HTR-8/SVneo (cell line): ENCODE measurements at regions not wholly inside any gene's neighbourhood (a gene's known extent, or its start where the extent isn't known, plus 50 kb on each side); places are given as distances from the start of the nearest gene placed in this dataset.
A peak's percentile ranks its signal among the peaks of the same experiment; 100 is the strongest.
"Not testable (repeated sequence)": the region's sequence is repeated elsewhere in the genome, so short reads cannot be mapped to it uniquely, and the experiment has no call there.

Experiments used
- DNase-seq: peaks from one replicate; pipeline ENCODE4 v3.0.0; 2011; ENCODE audit warnings: low spot score, mixed read lengths; ENCODE audit not compliant: insufficient read length
- FAIRE-seq: peaks from 2 replicates; lab custom pipeline; 2011; peaks lifted over from hg19 to GRCh38; lab: Jason Lieb, UNC

DNA sequence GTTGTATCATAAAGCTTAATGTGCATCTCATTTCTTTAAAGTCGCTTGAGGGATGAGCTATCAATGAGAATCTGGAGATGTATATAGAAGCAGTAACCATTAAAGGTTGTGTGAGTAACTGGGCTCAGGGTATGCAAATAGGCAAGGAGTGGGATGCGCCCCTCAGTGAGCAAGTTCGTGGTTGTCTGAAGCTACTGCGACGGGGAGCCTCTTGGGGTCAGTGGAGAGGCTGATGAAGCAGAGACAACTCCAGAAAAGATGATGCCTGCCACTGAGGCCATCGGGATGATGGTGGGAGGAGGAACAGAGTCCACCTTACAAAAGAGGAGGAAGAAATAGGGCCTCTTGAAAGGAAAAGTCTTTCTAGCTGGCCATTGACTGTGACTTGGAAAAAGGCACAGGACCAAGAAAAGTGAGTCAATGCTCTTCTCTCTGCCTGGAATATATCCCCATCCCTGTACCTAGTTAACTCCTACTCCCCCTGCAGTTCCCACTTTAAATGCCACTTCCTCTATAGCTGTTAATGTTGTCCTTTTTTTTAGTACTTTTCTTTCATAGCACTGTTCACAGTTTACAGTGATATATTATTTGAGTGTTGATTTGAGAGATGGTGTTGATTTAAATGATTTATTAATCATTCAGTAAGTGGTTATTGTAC, 51.4 kb upstream of the LSM6 start:
- no peak for FAIRE-seq
- no peak for DNase-seq

DNA sequence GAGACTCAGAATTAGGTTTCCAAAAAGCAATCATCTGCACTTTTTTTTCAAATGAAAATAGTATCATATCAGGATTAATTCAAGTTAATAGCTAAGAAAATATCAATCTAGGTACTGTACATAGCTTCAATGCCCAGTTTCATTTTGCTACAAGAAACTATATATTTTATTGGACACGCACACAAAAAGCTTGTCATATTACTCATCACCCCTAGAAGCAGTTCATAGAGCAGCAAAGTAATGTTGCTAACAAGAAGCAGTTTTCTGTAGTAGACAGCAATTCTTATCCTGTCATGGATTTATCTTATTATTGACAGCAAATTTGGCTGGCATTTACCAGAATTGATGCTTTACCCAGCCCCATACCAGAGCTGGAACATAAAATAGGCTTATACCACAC, 52.3 kb upstream of the LSM6 start:
- DNase-seq, result no peak
- FAIRE-seq, result no peak

DNA sequence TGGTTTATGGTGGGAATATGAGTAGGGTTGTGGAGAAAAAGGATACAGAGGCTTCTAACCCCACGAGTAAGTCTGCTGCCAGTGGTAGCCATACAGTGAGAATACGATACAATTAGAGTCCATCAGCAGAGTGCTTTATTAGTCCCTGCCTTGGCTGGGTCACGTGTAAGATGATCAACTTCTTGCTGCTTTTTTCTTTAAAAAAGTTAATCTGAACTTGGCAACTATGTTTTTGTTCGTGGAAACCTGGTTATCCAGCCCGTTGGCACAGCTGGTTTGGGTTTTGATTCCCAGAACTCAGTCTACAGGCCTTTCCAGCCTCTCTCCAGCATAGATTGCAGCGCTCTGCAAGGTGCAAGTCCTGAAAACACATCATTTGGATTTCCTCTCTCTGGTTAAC, 53.1 kb upstream of the LSM6 start:
- FAIRE-seq, result no peak
- DNase-seq, result no peak

DNA sequence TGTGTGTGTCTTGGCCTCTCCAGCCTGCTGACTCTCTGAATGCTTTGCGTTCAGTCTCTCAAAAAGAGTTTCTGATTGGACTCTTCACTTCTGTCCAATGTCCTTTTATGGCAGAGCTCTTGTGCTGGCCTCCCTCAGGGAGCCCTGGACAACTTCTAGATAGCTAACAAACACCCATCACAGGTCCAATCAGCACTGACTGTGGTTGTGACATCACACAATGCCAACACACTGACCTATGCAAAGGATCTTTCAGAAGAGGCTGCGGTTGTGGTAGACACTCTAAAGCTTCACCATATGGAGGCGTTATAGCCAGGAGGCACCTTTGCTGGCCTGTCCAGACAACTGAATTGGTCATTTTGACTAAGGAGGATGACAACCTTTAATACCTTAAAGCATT, 53.8 kb upstream of the LSM6 start:
- no peak for FAIRE-seq
- no peak for DNase-seq

DNA sequence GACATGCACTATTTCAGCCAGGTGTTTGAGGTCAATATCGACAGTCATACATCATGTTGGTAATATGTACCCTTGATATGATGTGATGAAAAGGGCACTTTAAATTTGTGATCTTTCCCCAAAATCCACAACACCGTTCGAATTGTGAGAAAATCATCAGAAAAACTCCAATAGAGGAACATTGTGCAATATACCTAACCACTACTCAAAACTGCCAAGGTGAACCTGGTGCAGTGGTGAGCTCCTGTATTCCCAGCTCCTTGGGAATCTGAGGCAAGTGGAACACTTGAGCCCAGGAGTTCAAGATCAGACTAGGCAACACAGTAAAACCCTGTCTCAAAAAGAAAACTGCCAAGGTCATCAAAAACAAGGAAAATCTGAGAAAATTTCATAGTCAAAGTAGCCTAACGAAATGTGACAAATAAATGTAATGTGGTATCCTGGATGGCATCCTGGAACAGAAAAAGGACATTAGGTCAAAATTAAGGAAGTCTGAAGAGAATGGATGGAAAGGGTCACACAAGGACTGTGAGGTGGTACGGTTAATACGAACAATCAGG, 55.6 kb upstream of the LSM6 start:
- DNase-seq (no peak), FAIRE-seq (no peak)

DNA sequence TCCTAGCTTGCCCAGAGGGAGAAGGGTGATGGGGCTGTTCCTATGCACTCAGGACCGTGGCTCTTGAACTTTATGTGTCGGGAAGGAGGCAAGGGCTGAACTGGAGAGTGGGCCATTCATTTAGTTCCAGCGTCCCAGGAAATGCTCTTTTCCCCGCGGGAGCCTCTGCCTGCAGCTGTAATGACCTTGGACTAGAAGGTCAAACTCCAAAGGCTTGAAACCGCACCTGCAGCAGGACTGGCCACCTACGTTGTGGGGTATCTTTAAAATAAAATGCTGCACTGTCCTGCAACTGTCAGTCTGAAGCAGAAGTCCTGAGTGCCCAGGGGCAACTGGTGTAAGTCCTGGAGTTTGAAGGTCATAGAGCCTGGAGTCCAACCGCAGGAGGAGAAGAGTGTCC, 61.5 kb upstream of the LSM6 start:
- DNase-seq, result no peak
- FAIRE-seq, result no peak

DNA sequence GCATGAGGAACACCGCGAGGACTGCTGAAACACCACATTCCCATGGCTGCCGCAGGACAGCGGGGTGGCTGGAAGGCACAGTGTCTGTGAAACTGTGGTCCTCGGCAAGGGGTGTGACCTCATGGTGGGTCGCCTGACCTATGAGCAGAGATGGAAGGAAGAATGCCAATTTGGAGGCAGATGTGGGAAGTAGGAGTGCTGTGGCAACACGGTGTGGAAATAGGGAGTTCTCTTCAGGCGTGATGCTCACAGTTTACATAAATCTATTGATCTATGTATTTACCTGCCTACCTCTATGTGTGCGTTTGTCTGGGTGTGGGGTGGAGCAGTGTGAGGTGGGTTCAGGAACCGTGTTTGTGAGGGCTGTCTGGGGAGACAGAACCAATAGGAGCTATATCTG, 62.3 kb upstream of the LSM6 start:
- FAIRE-seq, result no peak
- DNase-seq, result no peak

DNA sequence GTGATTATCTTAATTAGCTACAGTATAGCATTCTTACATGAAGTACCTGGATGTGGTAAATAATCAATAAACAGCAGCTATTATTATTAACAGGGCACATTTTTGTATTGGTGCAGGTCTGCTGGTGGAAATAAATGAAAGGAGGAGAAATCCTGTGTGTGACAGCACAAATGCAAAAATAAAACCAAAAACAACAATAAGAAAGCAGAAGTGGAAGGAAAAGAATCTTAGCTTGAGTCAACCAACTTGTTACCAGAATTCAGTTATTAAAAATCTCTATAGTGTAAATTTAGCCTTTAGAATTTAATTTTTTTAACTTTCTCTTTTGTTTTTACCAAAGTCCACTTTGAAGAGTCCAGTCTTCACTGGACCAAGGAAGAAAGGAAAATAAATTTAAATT, 63.1 kb upstream of the LSM6 start:
- FAIRE-seq, result no peak

DNA sequence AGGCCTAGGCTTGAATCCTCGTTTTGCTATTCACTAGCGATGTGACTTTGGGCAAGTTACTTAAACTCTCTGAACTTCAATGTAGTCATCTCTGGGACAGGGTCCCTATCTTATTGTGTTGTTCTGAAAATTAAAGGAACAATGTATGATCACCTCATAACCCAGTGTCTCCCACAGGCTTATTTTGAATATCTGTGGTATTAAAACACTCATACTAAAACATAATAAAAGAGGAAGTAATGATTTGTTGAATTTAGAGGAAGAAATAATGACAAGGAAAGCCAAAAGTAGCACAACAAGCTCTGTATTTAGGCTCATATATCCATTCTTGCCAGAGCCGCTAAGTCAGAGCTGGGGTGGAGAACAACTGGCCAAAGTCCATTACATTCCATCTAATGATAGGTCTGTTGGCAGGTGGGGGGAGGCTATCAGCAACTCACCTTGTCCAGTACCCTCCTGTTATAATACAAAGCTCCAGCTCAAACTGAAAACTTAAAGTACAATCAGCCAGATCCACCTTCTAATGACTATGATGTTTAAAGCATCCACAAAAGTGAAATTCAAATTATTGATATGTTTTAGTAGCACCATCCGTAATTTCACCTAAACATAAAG, 64.5 kb upstream of the LSM6 start:
- FAIRE-seq, result peak; percentile 20
- no peak for DNase-seq

More for the DNA sequence above, 63.1 kb upstream of the LSM6 start:
- DNase-seq, result no peak

DNA sequence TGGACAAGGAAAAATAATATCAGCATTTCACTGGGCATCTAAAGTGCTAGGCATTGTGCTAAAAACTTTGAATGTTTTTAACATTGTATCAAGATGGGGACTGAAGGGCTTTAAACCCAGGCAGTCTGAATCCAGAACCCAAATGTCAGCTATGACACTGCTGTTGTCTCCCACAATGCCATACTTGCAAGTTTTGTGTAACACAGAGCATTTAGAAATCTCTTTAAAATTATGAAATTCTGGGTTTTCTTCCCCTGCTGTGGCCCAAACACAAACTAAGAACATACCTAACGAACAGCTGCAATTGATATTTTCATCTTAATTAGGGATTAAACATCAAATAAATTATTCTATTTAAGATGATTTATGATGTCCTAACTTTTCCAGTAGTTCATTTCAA, 66.8 kb upstream of the LSM6 start:
- FAIRE-seq, result no peak

DNA sequence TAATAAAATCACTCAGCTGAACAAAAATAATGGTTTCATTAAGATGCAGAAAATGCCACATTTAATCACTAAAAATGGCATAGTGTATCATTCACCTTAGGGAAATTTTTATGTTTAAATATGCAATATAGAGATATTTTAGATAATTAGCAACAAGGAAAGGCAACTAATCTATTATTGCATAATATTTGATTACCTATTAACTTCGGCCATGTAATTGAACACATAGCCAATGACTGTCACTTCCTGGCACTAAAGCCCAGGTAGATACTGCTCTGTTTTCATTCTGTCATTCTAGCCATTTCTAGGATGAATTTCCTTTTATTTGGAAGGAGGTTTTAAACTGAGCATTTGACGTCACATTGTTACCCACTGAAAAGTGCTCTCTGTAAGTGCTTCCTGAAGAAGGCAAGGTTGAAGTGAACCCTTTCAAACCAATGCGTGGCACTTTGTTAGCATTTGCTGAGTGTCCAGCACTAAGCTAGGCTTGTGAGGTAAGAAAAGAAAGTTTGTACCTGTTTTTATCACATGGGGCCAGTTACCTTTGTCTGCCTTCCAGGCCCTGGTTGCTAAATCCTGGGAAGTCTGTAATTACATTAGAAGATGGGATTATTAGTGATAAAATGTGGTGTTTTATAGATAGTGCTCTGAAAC, 67.8 kb upstream of the LSM6 start:
- DNase-seq (no peak), FAIRE-seq (no peak)

More for the DNA sequence above, 66.8 kb upstream of the LSM6 start:
- no peak for DNase-seq

DNA sequence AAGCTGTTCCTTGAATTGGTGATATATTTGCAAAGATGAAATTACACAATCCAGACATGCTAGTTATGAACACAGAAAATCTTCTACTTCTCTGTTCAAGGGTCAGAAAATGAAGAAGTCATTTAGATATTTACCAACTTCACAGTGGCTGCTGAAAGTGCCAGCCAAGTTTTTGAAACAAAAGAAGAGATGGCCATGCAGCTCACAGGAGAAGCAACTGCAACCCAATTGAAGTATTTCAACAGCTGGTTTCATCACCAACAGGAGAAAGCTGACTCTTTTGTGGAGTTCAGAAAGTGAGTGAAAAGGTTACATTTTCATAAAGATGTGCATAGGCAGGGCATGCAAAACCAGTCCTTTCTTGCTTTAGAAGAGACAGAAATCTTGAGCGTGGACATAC, 70.1 kb upstream of the LSM6 start:
- DNase-seq (no peak), FAIRE-seq (no peak)

DNA sequence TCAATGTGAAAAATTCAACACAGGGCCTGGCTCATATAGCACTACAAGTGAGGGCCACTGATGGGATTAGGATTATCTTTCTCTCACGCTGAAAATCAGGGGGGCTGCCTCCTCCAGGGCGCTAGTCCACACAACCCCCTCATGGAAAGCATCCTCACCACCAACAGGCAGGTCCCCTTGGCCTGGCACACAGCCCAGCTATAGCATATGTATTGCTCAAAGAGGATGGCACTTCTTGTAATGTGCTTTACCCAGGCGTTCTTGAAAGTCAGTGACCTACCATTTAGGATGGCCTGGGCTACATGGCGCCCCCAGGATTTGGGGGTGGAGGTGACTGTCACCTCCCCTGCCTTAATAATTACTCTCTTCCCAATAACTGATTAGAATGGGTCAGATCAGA, 71.0 kb upstream of the LSM6 start:
- no peak for FAIRE-seq
- DNase-seq, result no peak

DNA sequence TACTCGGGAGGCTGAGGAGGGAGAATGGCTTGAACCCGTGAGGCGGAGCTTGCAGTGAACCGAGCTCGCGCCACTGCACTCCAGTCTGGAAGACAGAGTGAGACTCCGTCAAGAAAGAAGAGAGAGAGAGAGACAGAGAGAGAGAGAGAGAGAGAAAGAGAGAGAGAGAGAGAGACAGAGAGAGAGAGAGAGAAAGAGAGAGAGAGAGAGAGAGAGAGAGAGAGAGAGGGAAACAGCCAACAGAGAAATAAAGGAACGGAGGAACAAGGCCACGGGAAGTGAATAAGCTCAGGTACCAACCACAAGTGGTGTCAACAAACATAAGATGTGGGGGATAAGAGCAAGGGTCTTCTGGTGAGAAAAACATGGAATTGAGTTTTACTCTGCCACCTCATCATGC, 71.5 kb upstream of the LSM6 start:
- not testable (repeated sequence) for FAIRE-seq, DNase-seq

DNA sequence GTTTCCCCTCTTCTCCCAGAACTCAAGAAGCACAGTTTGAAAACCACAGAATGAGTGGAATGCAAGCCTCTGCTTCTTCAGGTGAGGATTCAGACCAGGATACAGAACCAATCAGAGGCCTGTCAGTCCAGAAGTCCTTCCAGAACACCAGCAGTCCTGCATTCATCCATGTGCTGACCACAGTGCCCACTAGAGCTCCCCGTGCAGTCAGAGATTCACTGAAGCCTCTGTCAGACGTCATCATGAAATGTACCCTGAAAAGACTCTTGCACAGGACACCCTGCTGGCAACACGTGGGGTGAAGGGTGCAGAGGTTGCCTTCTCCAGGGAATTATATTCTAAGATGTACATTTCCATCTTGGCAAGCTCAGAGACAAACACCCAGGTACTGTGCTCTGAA, 75.9 kb upstream of the LSM6 start:
- no peak for DNase-seq
- no peak for FAIRE-seq

DNA sequence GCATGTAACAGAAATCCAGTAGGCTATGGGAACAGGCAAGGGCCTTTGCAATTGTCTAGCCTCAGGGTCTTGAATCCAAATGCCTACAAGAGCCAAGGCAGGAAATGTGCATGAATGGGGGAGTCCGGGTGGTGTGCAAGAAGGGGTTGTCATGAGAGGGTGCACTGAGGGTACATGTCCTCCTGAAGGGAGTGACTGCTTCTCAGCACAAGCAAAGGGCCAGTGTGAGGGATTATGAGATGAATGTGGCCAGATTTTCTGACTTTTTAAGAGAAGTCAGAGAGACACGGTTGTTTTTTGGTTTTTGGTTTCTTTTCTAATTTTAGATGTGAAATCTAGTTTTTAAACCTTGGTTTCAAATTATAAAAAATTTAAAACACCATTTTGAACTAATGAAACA, 76.5 kb upstream of the LSM6 start:
- FAIRE-seq, result no peak
- no peak for DNase-seq

DNA sequence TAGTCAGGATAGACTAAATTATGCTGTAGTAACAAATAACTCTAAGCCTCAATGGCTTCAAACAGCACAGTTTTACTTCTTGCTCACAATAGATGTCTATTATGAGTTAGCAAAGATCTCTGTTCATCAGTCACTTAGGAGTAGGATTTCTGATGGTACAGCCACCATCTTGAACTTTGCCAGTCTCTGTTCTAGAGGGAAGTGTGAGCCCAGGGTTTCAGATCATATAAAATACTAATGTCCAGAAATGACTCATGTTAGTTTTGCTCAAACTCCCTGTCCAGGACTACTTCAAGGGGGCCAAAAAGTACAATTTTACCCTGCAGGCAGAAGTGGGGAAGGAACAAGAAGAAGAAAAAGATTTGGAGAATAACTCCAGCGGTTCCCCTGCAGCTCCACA, 77.1 kb upstream of the LSM6 start:
- FAIRE-seq (no peak), DNase-seq (no peak)

DNA sequence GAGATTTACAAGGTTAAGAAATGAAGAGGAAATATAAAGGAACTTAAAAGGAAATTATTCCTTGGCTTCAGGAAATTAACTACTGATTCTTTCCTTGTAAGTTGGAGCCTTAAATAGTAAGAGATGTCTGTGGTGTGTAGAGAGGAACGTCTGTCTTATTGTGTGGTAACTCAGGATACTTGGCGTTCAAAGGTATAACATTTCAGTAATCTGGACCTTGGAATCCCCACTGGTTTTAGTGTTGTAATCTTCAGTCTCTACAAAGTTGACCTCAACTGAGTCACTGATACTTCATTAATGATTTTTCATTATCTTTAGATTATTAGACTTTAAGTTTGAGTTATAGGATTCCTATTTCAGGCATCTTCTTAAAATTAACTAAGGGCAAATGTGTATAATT, 79.1 kb upstream of the LSM6 start:
- no peak for FAIRE-seq
- DNase-seq, result no peak

DNA sequence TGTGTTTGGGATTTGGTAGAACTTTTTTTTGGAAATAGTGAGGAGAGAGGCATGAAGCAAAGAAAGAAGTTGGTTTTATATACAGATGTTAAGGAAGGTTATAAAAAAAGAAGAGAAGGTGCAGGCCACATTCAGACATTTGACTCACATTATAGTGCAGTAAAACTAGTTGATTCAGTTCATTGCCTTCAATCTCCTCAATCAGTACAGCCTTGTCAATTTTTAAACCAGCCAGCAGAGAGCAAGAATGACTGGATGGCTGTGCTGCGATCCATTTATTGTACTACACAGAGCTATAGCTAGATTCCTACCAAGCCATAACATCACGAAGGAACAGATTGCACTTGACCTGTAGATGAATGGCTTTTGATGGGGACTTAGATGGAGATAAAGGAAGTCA, 79.7 kb upstream of the LSM6 start:
- FAIRE-seq, result no peak
- DNase-seq, result no peak

DNA sequence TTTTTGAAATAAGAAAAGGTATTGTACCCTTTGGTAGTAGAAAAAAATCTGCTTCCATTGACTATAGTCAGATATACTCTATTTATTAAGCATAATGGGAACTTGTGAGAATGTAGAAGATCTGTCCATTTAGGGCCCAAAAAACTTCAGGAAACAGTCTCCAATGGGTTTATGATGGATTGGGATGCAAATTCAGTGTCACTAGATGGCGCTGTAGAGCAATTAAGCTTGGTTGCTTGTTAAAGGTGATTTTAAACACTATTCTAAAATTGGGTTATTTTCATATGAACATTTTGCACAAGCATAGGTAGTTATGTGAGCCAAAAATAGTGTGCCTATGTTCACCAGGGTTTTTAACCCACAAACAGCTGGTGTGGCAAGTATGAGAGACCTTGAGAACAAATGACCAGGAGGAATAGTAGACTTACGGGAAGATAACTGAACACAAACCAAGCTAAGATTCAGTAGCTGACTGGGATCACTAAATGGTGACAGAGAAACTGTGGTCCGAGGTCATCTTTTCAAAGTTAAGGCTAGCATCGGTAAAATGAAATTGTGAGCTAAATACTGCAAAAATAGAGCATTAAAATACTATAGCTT, 80.3 kb upstream of the LSM6 start:
- peak; percentile 29 for DNase-seq
- no peak for FAIRE-seq

DNA sequence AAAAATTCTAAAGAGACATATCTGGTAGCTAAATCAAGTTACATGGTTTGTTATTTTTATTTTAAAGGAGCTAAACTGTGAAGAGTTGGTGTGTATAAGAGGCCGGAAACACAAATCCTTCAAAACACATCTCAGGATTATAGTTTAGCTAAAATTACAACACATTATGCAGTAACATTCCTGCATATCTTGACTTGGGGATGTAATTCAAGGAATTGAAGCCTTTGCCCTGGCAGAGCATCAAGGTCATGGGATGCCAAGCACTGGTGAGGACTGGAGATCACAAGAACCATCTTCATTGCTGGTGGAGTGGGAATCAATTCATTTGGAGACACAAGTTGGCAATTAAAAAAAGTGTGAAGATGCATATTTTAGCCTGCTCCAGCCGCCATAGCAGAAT, 86.8 kb upstream of the LSM6 start:
- no peak for FAIRE-seq

More for the DNA sequence above, 86.8 kb upstream of the LSM6 start:
- DNase-seq, result no peak
